ENCODE measurements at regions not wholly inside any gene's neighbourhood (a gene's known extent, or its start where the extent isn't known, plus 50 kb on each side); places are given as distances from the start of the nearest gene placed in this dataset.

- no peak for DNase-seq (ENCODE audit: low read depth)
These were observed 261.9 kb downstream of the SNX10 start for GRCh38 chr7:26553582-26553981.

- DNase-seq (ENCODE audit: low read depth) = no peak
These were observed 263.3 kb downstream of the SNX10 start for GRCh38 chr7:26554952-26555351.

- no peak for DNase-seq (ENCODE audit: low read depth)
These were observed 264.6 kb downstream of the SNX10 start for GRCh38 chr7:26556061-26556881.

GRCh38 chr7:26560526-26561256 lies 269.0 kb downstream of the SNX10 start:
- DNase-seq (ENCODE audit: low read depth) = no peak

- DNase-seq (ENCODE audit: low read depth) = no peak
These were observed 271.2 kb downstream of the SNX10 start for GRCh38 chr7:26562841-26563240.

GRCh38 chr7:26563406-26563805 lies 271.7 kb downstream of the SNX10 start:
- no peak for DNase-seq (ENCODE audit: low read depth)

GRCh38 chr7:26567266-26567665 lies 275.6 kb downstream of the SNX10 start:
- DNase-seq (ENCODE audit: low read depth) = no peak

- DNase-seq (ENCODE audit: low read depth) = no peak
These were observed 282.8 kb downstream of the SNX10 start for GRCh38 chr7:26574476-26574875.

- no peak for DNase-seq (ENCODE audit: low read depth)
These were observed 284.3 kb downstream of the SKAP2 start for GRCh38 chr7:26580064-26580591.

- no peak for DNase-seq (ENCODE audit: low read depth)
These were observed 283.7 kb downstream of the SKAP2 start for GRCh38 chr7:26580711-26581110.

GRCh38 chr7:26583094-26583648 lies 281.2 kb downstream of the SKAP2 start:
- no peak for DNase-seq (ENCODE audit: low read depth)

- DNase-seq (ENCODE audit: low read depth) = no peak
These were observed 280.1 kb downstream of the SKAP2 start for GRCh38 chr7:26584326-26584725.

GRCh38 chr7:26584987-26585665 lies 279.3 kb downstream of the SKAP2 start:
- no peak for DNase-seq (ENCODE audit: low read depth)

- no peak for DNase-seq (ENCODE audit: low read depth)
These were observed 276.9 kb downstream of the SKAP2 start for GRCh38 chr7:26587536-26587935.

GRCh38 chr7:26588511-26588910 lies 275.9 kb downstream of the SKAP2 start:
- DNase-seq (ENCODE audit: low read depth) = no peak

GRCh38 chr7:26590709-26591108 lies 273.7 kb downstream of the SKAP2 start:
- DNase-seq (ENCODE audit: low read depth) = no peak

GRCh38 chr7:26592011-26592410 lies 272.4 kb downstream of the SKAP2 start:
- DNase-seq (ENCODE audit: low read depth) = no peak

GRCh38 chr7:26593393-26593792 lies 271.0 kb downstream of the SKAP2 start:
- no peak for DNase-seq (ENCODE audit: low read depth)

GRCh38 chr7:26593896-26594295 lies 270.5 kb downstream of the SKAP2 start:
- DNase-seq (ENCODE audit: low read depth) = no peak

GRCh38 chr7:26594553-26594952 lies 269.8 kb downstream of the SKAP2 start:
- no peak for DNase-seq (ENCODE audit: low read depth)

GRCh38 chr7:26598867-26599266 lies 265.5 kb downstream of the SKAP2 start:
- no peak for DNase-seq (ENCODE audit: low read depth)

GRCh38 chr7:26599982-26600381 lies 264.4 kb downstream of the SKAP2 start:
- DNase-seq (ENCODE audit: low read depth) = no peak

Data from amniotic epithelial cell (primary cell).